Hematopoietic multipotent progenitor cell treated with erythropoietin and hydrocortisone succinate and interleukin-3 and kit ligand, for 8 days (in vitro differentiated cells): ENCODE measurements at regions not wholly inside any gene's neighbourhood (a gene's known extent, or its start where the extent isn't known, plus 50 kb on each side); places are given as distances from the start of the nearest gene placed in this dataset.

Source experiments
- DNase-seq: peaks from one replicate; pipeline ENCODE4 v3.0.0-alpha.2; 2015

- DNase-seq = no peak
Measured at GRCh38 chr6:142683714-142684141, 261.2 kb downstream of the HIVEP2 start.

- no peak for DNase-seq
Measured at GRCh38 chr6:142684371-142684770, 260.6 kb downstream of the HIVEP2 start.

DNA sequence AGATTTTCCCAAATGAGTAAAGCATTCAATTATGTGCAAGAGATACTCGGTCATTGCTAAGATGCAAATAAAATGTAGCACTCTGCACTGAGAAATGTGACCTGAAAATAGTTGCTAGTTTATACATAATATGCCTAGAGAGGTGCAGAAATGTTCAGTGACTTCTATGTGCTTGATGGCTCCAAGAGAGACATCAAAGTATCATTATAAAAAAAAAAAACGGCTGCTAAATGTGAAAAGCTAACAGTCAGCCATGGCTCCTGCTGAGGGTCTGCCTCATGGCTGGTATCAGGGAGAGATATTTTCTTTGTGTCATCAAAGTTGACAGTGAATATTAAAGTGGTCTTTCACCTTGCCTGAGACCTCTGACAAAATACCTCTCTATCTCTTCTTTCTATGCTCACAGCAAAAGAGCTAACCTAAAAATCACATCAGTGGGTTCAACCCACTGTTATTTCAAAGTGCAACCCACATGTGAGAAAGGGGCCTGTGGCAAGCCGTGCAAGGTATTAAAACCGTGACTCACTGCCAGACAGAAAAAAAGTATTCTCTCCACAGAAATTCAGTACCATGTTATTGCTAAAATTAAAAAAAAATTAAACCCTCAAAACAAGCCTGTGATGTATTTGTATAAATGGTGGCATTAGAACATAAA, 259.0 kb downstream of the HIVEP2 start:
- no peak for DNase-seq

DNA sequence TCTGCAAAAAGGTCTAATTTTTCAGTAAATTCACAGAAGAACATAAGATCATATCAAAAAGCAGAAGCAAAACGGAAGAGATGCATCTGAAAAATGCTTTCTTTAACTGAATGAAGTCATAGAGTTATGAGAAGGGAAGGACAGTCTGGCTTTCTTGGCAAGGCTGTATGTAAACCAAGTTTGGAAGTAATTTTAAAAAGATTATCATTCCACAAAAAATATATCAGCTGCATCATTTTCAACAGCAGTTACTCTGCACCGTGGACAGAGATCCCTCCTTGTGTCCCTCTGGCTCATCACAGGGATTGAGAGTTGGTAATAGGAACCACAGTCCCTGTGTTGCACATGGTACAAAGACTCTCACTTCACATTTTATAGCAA, 258.5 kb downstream of the HIVEP2 start:
- DNase-seq = no peak

DNA sequence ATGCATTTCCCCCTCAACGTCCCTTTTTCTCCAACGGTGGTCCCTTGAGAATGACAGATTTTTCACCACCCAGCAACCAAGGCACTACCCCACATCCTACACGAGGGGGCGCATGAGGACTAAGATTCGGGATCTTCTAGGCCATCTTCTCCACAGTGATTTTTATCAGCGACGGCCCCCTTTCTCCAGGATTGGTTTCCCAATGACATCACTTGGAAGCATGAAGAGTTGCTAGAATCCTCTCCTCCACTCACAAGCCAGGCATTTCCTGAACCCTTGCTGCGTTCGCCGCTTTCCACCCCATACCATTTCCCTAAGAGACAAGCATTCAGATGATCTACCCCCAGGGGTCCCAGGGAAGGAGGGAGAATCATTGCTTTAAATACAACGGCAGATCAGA, 252.0 kb downstream of the HIVEP2 start:
- peak; percentile 63 for DNase-seq

DNA sequence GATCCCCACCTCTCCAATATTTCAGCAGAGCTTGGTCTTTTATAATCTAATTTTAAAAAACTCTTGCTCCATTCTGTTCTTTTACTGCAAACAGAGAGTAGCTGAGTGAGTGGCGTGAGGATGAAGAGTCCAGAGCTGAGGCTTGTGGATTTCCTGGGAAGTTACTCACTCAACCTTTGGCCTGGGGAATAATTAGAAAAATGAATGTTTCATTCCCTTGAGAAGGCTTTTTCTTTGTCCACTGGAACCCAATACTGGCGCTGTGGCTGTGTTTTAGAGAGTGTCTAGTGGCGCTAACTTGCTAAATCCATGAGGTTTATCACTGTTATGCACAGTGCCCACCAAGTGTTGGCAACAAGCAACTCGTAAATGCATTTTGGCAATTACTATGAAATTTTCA, 251.5 kb downstream of the HIVEP2 start:
- DNase-seq = no peak

DNA sequence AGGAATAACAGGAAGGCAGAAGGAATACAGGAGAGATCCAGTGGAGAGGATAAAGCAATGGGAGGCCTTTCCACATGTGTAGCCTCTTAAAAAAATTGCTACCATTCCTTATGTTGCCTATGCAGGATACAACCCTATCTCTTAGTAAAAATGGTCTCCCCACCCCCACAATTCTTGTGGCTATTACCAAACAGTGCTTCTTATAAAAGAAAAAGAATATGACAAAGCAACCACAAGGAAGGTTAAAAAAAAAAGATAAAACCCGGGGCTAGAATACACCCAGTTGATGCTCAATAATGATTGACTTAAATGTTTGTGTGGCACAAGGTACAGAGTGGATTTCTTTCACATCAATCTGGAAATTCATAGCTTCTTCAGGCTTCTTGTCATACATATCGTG, 250.9 kb downstream of the HIVEP2 start:
- DNase-seq = peak; percentile 3

- DNase-seq = no peak
Measured at GRCh38 chr6:142695016-142695415, 250.0 kb downstream of the HIVEP2 start.

- no peak for DNase-seq
Measured at GRCh38 chr6:142696123-142697000, 248.6 kb downstream of the HIVEP2 start.

- DNase-seq = no peak
Measured at GRCh38 chr6:142697001-142697335, 248.0 kb downstream of the HIVEP2 start.

DNA sequence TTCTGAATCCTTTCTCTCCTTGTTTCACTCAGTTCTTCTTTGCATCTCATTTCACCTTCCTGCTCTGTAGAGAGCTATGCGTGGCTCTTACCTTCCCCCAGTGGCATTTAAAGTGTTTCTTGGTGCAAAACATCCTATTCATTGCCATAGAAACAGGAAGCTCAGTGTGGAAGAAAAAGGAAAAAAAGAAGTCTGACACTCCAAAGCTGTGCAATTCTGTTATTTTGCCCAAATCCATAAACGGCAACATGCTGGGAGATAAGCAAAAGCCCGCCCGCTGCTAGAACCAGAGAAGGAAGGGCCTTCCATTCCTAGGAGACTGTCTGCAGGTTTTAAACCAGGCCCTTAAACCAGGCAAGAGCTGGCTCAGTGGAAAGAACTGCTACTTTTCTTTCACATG, 247.1 kb downstream of the HIVEP2 start:
- DNase-seq = no peak

DNA sequence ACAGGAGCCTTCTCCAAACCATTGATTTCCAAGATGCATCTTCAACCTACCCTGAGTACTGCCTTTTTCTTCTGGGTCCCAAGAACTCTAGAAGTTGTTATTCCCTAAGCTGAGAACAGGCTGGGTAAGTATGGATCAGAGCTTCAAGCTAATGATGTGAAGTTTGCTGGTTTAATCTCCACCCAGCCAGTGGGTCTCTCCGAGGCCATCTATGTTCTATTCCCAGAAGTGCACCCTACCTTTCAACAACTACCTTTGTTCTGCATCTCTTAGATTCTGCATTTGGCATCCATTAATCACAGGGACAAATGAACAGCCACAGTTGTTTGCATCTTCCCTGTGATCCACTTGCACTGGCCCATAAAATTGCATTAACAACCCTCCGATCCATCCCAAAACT, 246.2 kb downstream of the HIVEP2 start:
- no peak for DNase-seq

- no peak for DNase-seq
Measured at GRCh38 chr6:142699391-142699790, 245.6 kb downstream of the HIVEP2 start.

- no peak for DNase-seq
Measured at GRCh38 chr6:142700032-142700431, 244.9 kb downstream of the HIVEP2 start.

DNA sequence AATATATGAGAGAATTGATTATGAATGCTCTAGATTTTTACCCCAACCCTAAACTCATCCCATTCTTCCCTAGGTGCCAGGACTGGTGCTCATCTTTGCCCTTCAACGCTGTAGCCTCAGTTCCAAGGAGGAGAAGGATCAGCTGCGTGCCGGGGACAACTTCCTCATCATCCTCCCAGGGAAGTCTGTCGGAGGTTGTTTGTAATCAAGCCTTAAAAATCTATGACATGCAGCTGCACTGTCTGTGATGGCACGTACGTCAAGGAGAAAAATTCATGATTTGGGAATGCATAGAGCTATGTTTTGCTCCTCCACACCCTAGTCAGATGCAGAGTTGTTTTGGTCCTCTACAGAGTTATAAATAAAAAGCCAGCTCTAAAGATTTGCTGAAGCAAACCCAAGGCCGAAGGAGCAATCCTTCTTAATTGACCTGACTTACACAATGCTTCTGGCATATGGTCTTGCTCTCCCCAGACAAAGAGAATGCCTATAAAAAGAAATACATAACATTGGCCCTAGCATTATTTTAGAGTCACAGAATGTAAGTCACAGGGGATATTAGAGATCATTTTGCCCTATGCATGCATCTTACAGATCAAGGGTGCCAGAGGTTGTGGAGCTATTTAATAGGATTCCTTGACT, 244.2 kb downstream of the HIVEP2 start:
- DNase-seq = no peak
